Naive B cell (primary cell): ENCODE measurements at regions not wholly inside any gene's neighbourhood (a gene's known extent, or its start where the extent isn't known, plus 50 kb on each side); places are given as distances from the start of the nearest gene placed in this dataset.
"Not testable (repeated sequence)": the region's sequence is repeated elsewhere in the genome, so short reads cannot be mapped to it uniquely, and the experiment has no call there.

ENCODE experiments used
- ATAC-seq, 2 donors: fragments of 150-1000 bp; cut with Tn5 transposase; 2 replicates each; pipeline ENCODE4 v1.10.0; 2021; ENCODE audit warnings: low read depth in 2 of 2, mild to moderate bottlenecking in 2 of 2, moderate library complexity in 2 of 2
- DNase-seq: peaks from one replicate; pipeline ENCODE4 v3.0.0; 2022
- H3K27ac Mint-ChIP-seq, 6 donors: one replicate each; pipeline ENCODE4 v1.8.0; 2020 to 2022; ENCODE audit warnings: mild to moderate bottlenecking in 6 of 6, mixed read lengths in 6 of 6, moderate library complexity in 5 of 6, inconsistent platforms in 2 of 6
- H3K27me3 Mint-ChIP-seq, 3 donors: one replicate each; pipeline ENCODE4 v1.8.0; 2021 to 2022; ENCODE audit warnings: mixed read lengths in 3 of 3, mild to moderate bottlenecking in 1 of 3
- H3K36me3 Mint-ChIP-seq, 2 donors: one replicate each; pipeline ENCODE4 v1.8.0; 2020 to 2022; ENCODE audit warnings: mixed read lengths in 2 of 2, inconsistent platforms in 1 of 2, mild to moderate bottlenecking in 1 of 2
- H3K4me1 Mint-ChIP-seq, 3 donors: one replicate each; pipeline ENCODE4 v1.8.0; 2020 to 2022; ENCODE audit warnings: mixed read lengths in 3 of 3, inconsistent platforms in 1 of 3, mild to moderate bottlenecking in 1 of 3, moderate library complexity in 1 of 3
- H3K4me3 Mint-ChIP-seq, 8 donors: one replicate each; pipeline ENCODE4 v1.8.0; 2020 to 2022; ENCODE audit warnings: mild to moderate bottlenecking in 8 of 8, mixed read lengths in 8 of 8, moderate library complexity in 8 of 8, inconsistent platforms in 2 of 8
- H3K9me3 Mint-ChIP-seq, 7 donors: one replicate each; pipeline ENCODE4 v1.8.0; 2020 to 2022; ENCODE audit warnings: mixed read lengths in 7 of 7, mild to moderate bottlenecking in 5 of 7, inconsistent platforms in 2 of 7, moderate library complexity in 1 of 7

DNA sequence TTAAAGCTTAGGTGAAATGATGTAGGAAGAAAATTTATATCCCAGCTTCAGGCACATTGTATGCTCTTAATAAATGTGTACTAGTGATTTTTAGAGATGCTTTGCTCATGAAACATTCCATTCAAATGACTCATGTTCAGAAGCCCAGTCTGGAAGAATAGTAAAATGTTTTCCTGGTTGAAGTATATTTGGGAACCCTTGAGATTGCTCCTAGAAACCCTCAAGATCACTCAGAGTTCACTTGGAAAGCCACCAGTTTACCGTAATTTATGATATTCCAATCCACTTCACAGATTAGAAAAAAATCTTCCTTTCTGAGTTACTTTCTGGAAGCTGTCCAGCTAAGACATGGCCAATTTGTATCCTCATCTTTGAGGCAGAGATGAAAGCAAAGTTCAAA is 186.4 kb downstream of the SYT10 start:
- no peaks in the 10 kb centered on the region for H3K27me3 Mint-ChIP-seq
- no peaks in the 10 kb centered on the region for H3K4me1 Mint-ChIP-seq
- no peak overlapping the region for H3K4me3 Mint-ChIP-seq
- DNase-seq (no peak), ATAC-seq (no peak)
- no peak overlapping the region for H3K27ac Mint-ChIP-seq
- peaks cover 0 to 4% (median 0%) of the 10 kb centered on the region in 7 donors for H3K9me3 Mint-ChIP-seq
- no peaks in the 10 kb centered on the region for H3K36me3 Mint-ChIP-seq

DNA sequence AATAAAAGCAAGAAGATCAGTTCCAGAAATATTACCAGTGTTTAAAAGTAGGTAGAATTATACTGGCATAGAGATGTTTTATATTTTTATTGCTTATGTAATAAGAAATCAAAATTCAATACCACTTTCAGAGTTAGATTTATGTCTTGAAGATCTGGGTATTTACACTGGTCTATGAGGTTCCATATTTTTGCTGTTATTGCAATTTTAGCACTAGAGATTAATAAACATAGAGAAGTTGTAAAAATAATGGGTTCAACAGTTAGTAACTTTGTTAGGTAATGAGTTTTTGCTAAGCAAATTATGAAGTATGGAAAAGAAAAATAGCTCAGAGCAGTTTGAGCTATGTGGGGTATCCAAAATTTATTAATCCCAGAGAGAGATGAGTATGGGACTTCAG is 188.1 kb downstream of the SYT10 start:
- Mint-ChIP-seq H3K9me3 (peaks cover 0 to 7% (median 0%) of the 10 kb centered on the region in 7 donors), H3K27ac (no peak overlapping the region)
- ATAC-seq, result no peak

DNA sequence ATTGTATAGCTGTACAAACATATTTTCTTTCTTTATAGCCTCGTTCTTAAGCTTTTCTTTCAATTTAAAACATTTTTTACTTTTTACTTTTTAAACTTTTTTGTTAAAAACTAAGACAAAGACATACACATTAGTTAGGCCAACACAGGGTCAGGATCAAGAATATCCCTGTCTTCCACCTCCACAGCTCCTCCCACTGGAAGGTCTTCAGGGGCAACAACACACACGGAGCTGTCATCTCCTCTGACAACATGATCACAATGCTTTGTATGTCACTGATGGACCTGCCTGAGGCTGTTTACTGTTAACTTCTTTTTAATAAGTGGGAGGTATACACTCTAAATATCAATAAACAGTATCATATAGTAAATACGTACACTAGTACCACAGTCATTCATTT is 191.3 kb downstream of the SYT10 start:
- H3K27ac Mint-ChIP-seq, result no peak overlapping the region
- H3K4me3 Mint-ChIP-seq, result no peak overlapping the region
- no peaks in the 10 kb centered on the region for H3K4me1 Mint-ChIP-seq
- no peaks in the 10 kb centered on the region for H3K27me3 Mint-ChIP-seq
- DNase-seq, result no peak
- ATAC-seq, result no peak
- peaks cover 0 to 8% (median 0%) of the 10 kb centered on the region in 7 donors for H3K9me3 Mint-ChIP-seq
- no peaks in the 10 kb centered on the region for H3K36me3 Mint-ChIP-seq

More for the DNA sequence above, 188.1 kb downstream of the SYT10 start:
- no peak overlapping the region for H3K4me3 Mint-ChIP-seq
- no peaks in the 10 kb centered on the region for H3K4me1 Mint-ChIP-seq
- DNase-seq, result no peak
- H3K27me3 Mint-ChIP-seq, result no peaks in the 10 kb centered on the region
- no peaks in the 10 kb centered on the region for H3K36me3 Mint-ChIP-seq

DNA sequence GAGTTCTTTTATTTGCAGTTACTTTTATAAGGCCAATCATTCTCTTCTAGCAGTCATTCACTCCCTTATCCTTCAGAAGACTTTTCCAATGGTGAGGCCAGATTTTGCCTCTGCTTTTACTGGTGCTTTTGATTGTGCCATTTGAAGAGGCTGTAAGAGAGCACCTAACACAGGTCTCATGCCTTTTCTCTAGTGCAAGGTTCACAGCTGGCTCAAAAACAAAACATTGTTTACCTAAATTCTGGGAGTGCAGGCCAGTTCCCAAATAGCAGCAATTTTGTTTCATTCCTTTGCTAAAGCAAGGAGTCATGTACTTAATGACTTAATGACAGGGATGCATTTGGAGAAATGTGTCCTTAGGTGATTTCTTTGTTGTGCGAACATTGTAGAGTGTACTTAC is 192.0 kb downstream of the SYT10 start:
- no peaks in the 10 kb centered on the region for H3K27me3 Mint-ChIP-seq
- ATAC-seq (no peak), DNase-seq (no peak)
- no peaks in the 10 kb centered on the region for H3K4me1 Mint-ChIP-seq
- H3K4me3 Mint-ChIP-seq, result no peak overlapping the region
- no peaks in the 10 kb centered on the region for H3K36me3 Mint-ChIP-seq
- H3K27ac Mint-ChIP-seq, result no peak overlapping the region
- H3K9me3 Mint-ChIP-seq, result peaks cover 0 to 7% (median 0%) of the 10 kb centered on the region in 7 donors

DNA sequence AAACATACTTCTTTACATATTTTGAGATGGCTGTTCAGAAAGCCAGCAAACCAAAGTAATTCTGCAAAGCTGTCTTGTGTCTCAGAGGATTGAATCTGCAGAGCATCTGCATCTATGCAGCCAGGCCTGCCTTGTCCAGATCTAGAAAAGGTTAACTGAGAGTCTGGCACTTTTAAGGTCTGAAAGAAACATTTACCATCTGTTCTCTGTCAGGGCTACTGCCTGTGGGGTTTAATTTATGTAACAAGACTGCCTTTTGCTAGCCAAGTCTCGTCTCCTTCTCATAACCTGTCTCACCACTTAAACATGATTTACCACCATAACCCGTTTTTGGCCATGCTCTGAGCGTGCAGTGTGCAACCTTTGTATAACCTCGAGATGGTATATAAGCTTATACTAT is 194.2 kb downstream of the SYT10 start:
- no peaks in the 10 kb centered on the region for H3K36me3 Mint-ChIP-seq
- H3K27me3 Mint-ChIP-seq, result no peaks in the 10 kb centered on the region
- no peak overlapping the region for H3K4me3 Mint-ChIP-seq
- peaks cover 0 to 12% (median 4%) of the 10 kb centered on the region in 7 donors for H3K9me3 Mint-ChIP-seq
- DNase-seq (no peak), ATAC-seq (no peak)
- H3K27ac Mint-ChIP-seq, result no peak overlapping the region
- H3K4me1 Mint-ChIP-seq, result no peaks in the 10 kb centered on the region

DNA sequence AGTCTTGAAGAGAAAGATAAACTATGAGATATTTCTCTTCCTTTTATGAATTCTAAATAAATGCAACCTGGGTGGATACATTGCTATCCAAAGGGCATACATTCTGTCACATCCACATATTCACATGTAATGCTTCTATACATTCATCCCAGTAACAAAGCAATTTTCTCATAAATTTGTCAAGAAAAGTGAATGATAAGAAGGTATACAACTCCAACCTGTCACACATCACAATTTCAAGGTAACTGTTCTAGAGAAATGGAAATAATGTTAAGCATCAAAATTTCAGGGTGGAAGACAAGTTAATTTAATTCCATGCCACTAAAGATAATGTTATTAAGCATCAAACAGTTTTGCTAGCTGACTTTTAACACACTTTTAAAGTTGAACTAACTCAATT is 212.9 kb downstream of the SYT10 start:
- peaks cover 0 to 20% (median 8%) of the 10 kb centered on the region in 7 donors for H3K9me3 Mint-ChIP-seq
- DNase-seq (no peak), ATAC-seq (no peak)
- no peaks in the 10 kb centered on the region for H3K4me1 Mint-ChIP-seq
- H3K27ac Mint-ChIP-seq, result no peak overlapping the region
- H3K27me3 Mint-ChIP-seq, result no peaks in the 10 kb centered on the region
- H3K36me3 Mint-ChIP-seq, result no peaks in the 10 kb centered on the region
- no peak overlapping the region for H3K4me3 Mint-ChIP-seq

DNA sequence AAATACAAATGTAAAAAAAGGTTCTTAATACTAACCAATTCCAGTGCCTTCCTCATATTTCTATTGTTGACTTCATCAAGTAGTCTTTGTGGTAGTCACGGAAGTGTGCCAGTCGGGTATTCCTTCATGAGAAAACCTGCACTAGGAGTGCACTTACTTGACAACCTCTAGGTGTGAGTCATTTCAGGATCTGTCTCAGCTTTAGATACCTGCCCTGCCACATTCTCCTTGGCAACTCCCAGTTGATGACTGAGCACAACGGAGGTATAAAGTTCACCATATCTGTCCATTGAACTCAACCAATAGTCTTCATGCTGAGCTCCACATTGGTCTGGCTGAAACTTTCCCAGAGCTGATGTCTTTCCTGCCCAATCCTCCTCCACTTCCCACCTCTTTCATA is 215.7 kb downstream of the SYT10 start:
- no peak for DNase-seq
- H3K4me1 Mint-ChIP-seq, result no peaks in the 10 kb centered on the region

DNA sequence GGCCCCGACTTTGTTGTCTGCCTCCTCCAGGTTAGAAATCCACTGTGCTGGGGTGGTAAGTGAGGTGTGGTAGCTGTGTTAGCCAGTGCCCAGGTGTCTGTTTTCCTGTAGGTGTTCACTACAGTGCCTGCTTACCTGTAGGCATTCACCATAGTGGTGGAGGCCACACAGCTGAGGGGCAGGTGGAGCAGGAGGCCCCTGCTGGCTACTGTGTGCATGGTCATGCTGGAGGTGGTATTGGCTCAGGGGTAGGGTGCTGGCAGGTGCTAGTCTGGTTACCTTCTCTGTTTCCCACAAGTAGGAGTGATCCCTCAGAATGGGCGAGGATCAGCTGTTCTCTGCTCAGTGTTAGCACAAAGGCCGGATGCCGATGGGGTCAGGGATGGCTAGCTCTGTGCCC is 217.3 kb downstream of the SYT10 start:
- no peak overlapping the region for H3K27ac Mint-ChIP-seq
- ATAC-seq (no peak), DNase-seq (no peak)
- no peaks in the 10 kb centered on the region for H3K36me3 Mint-ChIP-seq
- no peak overlapping the region for H3K4me3 Mint-ChIP-seq
- H3K27me3 Mint-ChIP-seq, result no peaks in the 10 kb centered on the region
- peaks cover 8 to 45% (median 24%) of the 10 kb centered on the region in 7 donors for H3K9me3 Mint-ChIP-seq
- no peaks in the 10 kb centered on the region for H3K4me1 Mint-ChIP-seq

More for the DNA sequence above, 215.7 kb downstream of the SYT10 start:
- Mint-ChIP-seq H3K4me3 (no peak overlapping the region), H3K36me3 (no peaks in the 10 kb centered on the region), H3K27me3 (no peaks in the 10 kb centered on the region), H3K27ac (no peak overlapping the region), H3K9me3 (peaks cover 4 to 38% (median 14%) of the 10 kb centered on the region in 7 donors)
- ATAC-seq, result no peak

DNA sequence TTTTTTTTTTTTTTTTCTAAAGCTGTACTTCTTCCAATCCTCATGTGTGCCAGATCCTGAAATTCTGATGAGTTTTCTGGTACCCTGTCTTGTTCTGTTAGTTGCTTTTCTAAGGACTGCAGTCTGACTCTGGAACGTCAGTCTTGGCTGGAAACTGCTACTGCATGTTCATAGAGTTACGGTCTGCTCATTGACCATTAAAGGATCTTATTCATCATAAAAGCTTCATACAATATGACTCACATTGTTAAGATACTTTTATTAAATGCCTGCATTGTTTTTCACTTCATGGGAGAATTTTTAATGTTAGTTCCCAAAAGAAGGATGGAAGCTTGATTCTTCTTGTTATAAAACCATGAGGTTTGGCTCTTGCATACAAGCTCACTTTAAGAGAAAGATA is 233.6 kb downstream of the SYT10 start:
- Mint-ChIP-seq H3K9me3 (peaks cover 0 to 10% (median 5%) of the 10 kb centered on the region in 7 donors), H3K4me1 (no peaks in the 10 kb centered on the region), H3K4me3 (no peak overlapping the region), H3K27ac (no peak overlapping the region), H3K27me3 (no peaks in the 10 kb centered on the region), H3K36me3 (no peaks in the 10 kb centered on the region)
- no peak for DNase-seq
- no peak for ATAC-seq

DNA sequence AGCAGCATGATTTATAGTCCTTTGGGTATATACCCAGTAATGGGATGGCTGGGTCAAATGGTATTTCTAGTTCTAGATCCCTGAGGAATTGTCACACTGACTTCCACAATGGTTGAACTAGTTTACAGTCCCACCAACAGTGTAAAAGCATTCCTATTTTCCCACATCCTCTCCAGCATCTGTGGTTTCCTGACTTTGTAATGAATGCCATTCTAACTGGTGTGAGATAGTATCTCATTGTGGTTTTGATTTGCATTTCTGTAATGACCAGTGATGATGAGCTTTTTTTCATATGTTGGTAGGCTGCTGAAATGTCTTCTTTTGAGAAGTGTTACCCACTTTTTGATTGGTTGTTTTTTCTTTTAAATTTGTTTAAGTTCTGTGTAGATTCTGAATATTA is 245.2 kb downstream of the SYT10 start:
- not testable (repeated sequence) for H3K27me3 Mint-ChIP-seq, H3K4me3 Mint-ChIP-seq, ATAC-seq, H3K36me3 Mint-ChIP-seq, DNase-seq, H3K4me1 Mint-ChIP-seq, H3K27ac Mint-ChIP-seq
- peaks cover 13 to 52% (median 29%) of the 10 kb centered on the region in 7 donors for H3K9me3 Mint-ChIP-seq

DNA sequence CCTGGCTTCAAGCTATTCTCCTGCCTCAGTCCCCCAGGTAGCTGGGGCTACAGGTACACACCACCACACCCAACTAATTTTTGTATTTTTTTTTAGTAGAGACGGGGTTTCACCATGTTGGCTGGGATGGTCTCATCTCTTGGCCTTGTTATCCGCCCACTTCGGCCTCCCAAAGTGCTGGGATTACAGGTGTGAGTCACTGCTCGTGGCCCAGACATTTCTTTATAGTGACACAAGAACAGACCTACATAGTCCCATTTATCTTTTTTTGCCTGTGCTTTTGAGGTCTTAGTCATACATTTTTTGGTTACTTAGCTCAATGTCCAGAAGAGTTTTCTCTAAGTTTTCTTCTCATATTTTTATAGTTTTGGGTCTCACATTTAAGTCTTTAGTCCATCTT is 247.4 kb downstream of the SYT10 start:
- Mint-ChIP-seq H3K4me1 (no peaks in the 10 kb centered on the region), H3K27ac (no peak overlapping the region), H3K4me3 (no peak overlapping the region), H3K9me3 (peaks cover 6 to 51% (median 27%) of the 10 kb centered on the region in 7 donors), H3K36me3 (peaks cover 0 to 4% of the 10 kb centered on the region in 2 donors), H3K27me3 (no peaks in the 10 kb centered on the region)
- no peak for DNase-seq
- ATAC-seq, result no peak

DNA sequence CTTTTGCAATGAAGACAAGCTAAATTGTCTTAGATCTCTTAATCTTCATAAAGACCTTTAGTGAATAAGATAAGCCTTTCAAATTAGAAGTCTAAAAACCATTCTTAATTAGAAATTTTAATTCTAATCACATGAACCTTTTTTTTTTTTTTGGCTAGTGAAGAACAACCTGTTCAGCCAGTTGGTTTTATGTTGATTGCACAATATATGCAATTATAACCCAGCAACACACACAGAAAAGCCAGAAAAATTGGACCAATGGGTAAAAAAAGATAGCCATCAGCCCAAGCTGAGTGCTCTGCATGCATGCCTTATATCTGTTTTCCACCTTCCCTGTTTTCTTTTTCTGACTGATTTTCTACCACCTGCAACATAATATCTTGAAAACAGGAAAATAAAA is 252.2 kb downstream of the SYT10 start:
- no peaks in the 10 kb centered on the region for H3K27me3 Mint-ChIP-seq
- DNase-seq (no peak), ATAC-seq (no peak)
- no peak overlapping the region for H3K27ac Mint-ChIP-seq
- peaks cover 0 to 4% of the 10 kb centered on the region in 2 donors for H3K36me3 Mint-ChIP-seq
- no peaks in the 10 kb centered on the region for H3K4me1 Mint-ChIP-seq
- H3K9me3 Mint-ChIP-seq, result peaks cover 5 to 28% (median 14%) of the 10 kb centered on the region in 7 donors
- no peak overlapping the region for H3K4me3 Mint-ChIP-seq

DNA sequence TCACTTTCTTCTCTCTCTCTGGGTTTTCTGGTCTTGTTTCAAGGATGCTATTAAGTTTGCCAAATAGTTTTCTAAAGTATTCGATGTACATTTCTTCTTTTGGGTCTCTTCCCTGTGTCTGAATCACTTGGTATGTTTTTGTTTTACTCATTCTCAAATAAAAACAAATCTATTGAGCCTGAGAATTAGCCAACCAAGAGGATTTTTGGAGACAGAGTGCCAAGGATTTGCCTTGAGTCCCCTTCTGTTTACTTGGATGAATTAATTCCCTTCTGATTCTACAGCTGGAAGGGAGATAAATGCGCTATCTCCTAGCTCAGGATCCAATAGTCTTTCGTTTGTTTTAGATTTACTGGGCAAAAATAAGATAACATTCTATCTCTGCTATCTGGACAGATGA is 255.5 kb downstream of the SYT10 start:
- H3K4me3 Mint-ChIP-seq, result no peak overlapping the region
- no peak overlapping the region for H3K27ac Mint-ChIP-seq
- no peaks in the 10 kb centered on the region for H3K27me3 Mint-ChIP-seq
- ATAC-seq, result no peak
- H3K4me1 Mint-ChIP-seq, result no peaks in the 10 kb centered on the region
- peaks cover 0 to 4% of the 10 kb centered on the region in 2 donors for H3K36me3 Mint-ChIP-seq
- no peak for DNase-seq
- H3K9me3 Mint-ChIP-seq, result peaks cover 5 to 18% (median 11%) of the 10 kb centered on the region in 7 donors

DNA sequence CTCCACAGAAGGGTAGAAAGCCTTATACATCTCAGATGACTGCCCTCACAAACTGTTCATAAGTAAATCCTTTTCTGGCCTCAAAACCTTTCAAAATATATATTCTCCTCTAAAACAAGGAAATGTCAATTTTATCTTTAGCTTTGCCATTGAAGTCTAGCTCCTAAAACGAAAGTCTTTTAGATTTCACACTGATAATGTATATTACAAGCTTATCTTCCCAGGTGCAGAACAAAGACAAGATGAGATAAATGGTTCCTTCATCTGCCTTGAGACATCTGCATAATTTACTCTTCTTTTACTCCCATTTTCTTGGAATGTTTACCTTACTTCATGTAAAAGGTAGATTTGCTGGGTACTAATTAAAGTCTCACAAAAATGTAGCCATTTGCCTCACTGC is 257.1 kb downstream of the SYT10 start:
- DNase-seq (no peak), ATAC-seq (no peak)
- Mint-ChIP-seq H3K4me1 (no peaks in the 10 kb centered on the region), H3K27me3 (no peaks in the 10 kb centered on the region), H3K36me3 (no peaks in the 10 kb centered on the region), H3K9me3 (peaks cover 6 to 14% (median 10%) of the 10 kb centered on the region in 7 donors), H3K4me3 (no peak overlapping the region), H3K27ac (no peak overlapping the region)

DNA sequence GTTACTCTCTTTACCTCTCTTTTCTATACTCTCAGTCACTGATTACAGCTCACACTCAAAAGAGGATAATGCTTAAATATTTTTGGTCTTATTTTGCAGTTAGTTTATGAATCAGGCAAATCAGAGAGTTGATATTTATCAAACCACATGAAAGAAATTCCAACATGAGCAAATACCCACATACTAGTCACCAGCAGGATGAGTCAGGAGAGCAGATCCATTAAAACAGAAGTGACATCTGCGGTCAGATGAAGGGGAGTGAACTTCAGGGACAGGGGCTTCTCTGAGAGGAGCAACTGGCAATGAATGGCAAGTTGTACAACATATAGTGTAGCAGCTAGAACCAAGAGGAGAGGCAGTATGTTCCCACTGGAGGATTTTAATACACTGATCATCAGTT is 258.7 kb downstream of the SYT10 start:
- no peak for DNase-seq
- Mint-ChIP-seq H3K4me3 (no peak overlapping the region), H3K4me1 (no peaks in the 10 kb centered on the region), H3K36me3 (no peaks in the 10 kb centered on the region), H3K27me3 (no peaks in the 10 kb centered on the region), H3K27ac (no peak overlapping the region), H3K9me3 (peaks cover 2 to 21% (median 7%) of the 10 kb centered on the region in 7 donors)
- no peak for ATAC-seq
